Activated CD4-positive, alpha-beta memory T cell treated with anti-CD3 and anti-CD28 coated beads for 36 hours (primary cell): ENCODE measurements at regions not wholly inside any gene's neighbourhood (a gene's known extent, or its start where the extent isn't known, plus 50 kb on each side); places are given as distances from the start of the nearest gene placed in this dataset.
A peak's percentile ranks its signal among the peaks of the same experiment; 100 is the strongest.

ENCODE experiments used
- CTCF ChIA-PET: fragments of 350-600 bp; sonication (Branson Sonifier 250); formaldehyde crosslinking; loops from one replicate; lab custom pipeline; 2021; ENCODE audit warnings: antibody characterized with exemption, inconsistent platforms; lab: Charles Lee
- POLR2A ChIA-PET: fragments of 350-600 bp; sonication (Branson Sonifier 250); formaldehyde crosslinking; loops from one replicate; lab custom pipeline; 2021; ENCODE audit warnings: antibody characterized with exemption; lab: Charles Lee
- DNase-seq: peaks from one replicate; pipeline ENCODE4 v3.0.0-alpha.2; 2020
- H3K27ac Mint-ChIP-seq: one replicate; pipeline ENCODE4 v1.8.0; 2021; ENCODE audit warnings: mixed read lengths
- H3K27me3 Mint-ChIP-seq: one replicate; pipeline ENCODE4 v1.8.0; 2021; ENCODE audit warnings: mixed read lengths
- H3K36me3 Mint-ChIP-seq: one replicate; pipeline ENCODE4 v1.8.0; 2021; ENCODE audit warnings: mixed read lengths
- H3K4me1 Mint-ChIP-seq: one replicate; pipeline ENCODE4 v1.8.0; 2021; ENCODE audit warnings: low read depth, mixed read lengths
- H3K4me3 Mint-ChIP-seq: one replicate; pipeline ENCODE4 v1.8.0; 2021; ENCODE audit warnings: mild to moderate bottlenecking, mixed read lengths
- H3K9me3 Mint-ChIP-seq: one replicate; pipeline ENCODE4 v1.8.0; 2021; ENCODE audit warnings: mixed read lengths
- intact Hi-C: fragments of 100-400 bp; cut with micrococcal nuclease; formaldehyde crosslinking; loops from one replicate; pipeline ENCODE4 v1.15.1; 2023

DNA sequence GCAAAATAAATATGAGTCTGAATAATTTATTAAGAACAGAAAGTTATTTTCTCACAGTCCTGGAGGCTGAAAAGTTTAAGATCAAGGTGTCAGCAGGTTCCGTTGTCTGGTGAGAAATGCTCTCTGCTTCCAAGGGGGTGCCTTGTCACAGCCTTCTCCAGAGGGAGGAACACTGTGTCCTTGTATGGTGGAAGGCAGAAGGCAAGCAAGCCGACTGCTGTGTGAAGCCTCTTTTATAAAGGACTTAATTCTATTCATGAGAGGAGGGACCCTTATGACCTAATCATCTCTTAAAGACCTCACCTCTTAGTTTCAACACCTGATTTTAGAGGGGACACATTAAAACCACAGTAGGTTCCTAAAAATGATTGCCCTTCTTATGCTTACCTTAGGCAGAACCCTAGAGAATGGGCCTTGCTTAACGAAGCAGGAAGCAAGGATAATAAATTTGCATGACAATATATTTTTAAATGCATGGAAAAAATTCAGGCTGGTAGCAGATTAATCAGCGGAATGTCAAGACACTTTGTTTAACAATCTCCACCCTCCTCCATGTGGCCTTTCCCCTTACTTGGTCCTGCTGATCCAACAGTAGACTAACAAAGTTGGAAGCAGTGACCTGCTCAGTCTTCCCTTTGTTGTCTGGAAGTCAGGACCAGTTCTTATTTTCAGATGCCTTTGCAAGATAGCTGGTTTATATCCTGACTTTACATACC lies 154.9 kb downstream of the DYRK2 start:
- intact Hi-C loops: loop anchor here (5.0 to 10.0 kb wide), 3 partner anchors 151 to 446 kb away; no protein-coding TSS in a partner anchor
- Mint-ChIP-seq H3K4me1 (peaks cover 32% of the 10 kb centered on the region), H3K9me3 (no peaks in the 10 kb centered on the region), H3K27ac (no peak overlapping the region), H3K36me3 (no peaks in the 10 kb centered on the region), H3K27me3 (no peaks in the 10 kb centered on the region), H3K4me3 (no peak overlapping the region)
- ChIA-PET POLR2A (no interaction called here), CTCF (interaction anchor here (0.6 kb wide), 1 partner anchor 468 kb away, joined by 3 read pairs; no protein-coding TSS in a partner anchor)
- no peak for DNase-seq

DNA sequence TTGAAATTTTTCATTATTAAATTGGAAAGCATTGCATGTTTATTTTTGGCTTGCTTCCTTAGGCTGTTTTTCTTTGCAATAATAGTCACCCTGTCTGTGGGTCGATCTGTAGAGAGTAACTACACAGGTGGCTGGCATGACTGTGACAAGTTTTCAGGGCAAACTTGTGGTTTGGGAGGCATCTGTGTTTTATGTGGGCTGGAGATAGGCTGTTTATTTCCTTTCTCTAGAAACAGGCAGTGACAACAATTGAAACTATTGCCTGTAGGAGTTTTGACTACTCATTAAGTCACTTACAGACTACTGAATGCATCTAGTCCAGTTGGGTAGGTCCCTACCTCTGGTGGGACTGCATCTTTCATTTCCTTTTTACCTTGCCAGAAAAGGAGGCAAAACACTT lies 155.6 kb downstream of the DYRK2 start:
- peak; percentile 80 for DNase-seq
- Mint-ChIP-seq H3K4me3 (no peak overlapping the region), H3K27ac (no peak overlapping the region), H3K36me3 (no peaks in the 10 kb centered on the region), H3K9me3 (no peaks in the 10 kb centered on the region), H3K27me3 (no peaks in the 10 kb centered on the region), H3K4me1 (peaks cover 31% of the 10 kb centered on the region)
- ChIA-PET POLR2A (no interaction called here), CTCF (no interaction called here)
- intact Hi-C loops: loop anchor here (1.0 to 10.0 kb wide), 7 partner anchors 24 to 447 kb away; no protein-coding TSS in a partner anchor

DNA sequence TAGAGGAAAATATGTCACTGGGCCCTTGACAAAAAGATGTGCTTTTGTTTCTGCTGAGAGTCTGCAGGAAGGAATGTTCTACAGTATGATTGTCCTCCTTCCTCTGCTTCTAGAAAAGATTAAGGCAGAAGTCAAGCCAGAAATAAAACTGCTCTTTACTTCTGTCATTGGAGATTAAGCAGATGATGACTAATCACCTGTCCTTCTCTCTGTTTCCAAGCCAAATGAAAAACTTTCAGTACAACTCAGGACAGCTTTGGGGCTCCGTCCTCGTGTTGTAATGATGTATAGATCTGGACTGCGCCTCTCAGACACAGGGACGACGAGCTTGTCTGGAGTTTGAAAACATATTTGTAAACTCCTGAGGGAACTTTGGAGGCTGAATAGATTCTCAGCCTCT lies 159.3 kb downstream of the DYRK2 start:
- POLR2A ChIA-PET: no interaction called here
- Mint-ChIP-seq H3K9me3 (no peaks in the 10 kb centered on the region), H3K27ac (no peak overlapping the region), H3K4me3 (no peak overlapping the region), H3K36me3 (no peaks in the 10 kb centered on the region), H3K27me3 (no peaks in the 10 kb centered on the region), H3K4me1 (peaks cover 21% of the 10 kb centered on the region)
- CTCF ChIA-PET: interaction anchor here (1.3 kb wide), 1 partner anchor 15 kb away, joined by 3 read pairs; no protein-coding TSS in a partner anchor
- DNase-seq: no peak
- intact Hi-C loops: loop anchor here (10.0 kb wide), 1 partner anchor 307 kb away; no protein-coding TSS in a partner anchor

DNA sequence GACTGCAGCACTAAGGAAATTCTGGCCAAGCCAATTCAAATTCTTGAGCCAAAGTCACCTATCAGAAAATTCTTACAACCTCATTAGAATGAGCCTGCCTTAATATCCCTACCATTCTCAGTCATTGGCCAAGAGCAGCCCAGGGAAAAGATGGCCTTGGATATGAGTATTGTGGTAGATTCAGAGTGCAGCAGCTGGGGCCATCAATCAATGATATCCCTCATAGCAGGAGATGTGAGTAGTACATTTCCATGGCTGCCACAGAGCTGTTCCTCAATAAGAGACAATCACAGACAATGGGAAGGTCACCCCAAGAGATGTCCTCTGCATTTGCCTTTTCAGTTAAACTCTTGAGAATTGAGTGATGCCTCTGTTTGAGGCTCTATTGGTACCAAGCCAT lies 161.6 kb downstream of the DYRK2 start:
- POLR2A ChIA-PET: no interaction called here
- intact Hi-C loops: no loop called here
- no peak for DNase-seq
- Mint-ChIP-seq H3K27ac (no peak overlapping the region), H3K27me3 (no peaks in the 10 kb centered on the region), H3K36me3 (peaks cover under 1% of the 10 kb centered on the region), H3K4me3 (no peak overlapping the region), H3K4me1 (peaks cover 22% of the 10 kb centered on the region), H3K9me3 (peaks cover 3% of the 10 kb centered on the region)
- CTCF ChIA-PET: no interaction called here

DNA sequence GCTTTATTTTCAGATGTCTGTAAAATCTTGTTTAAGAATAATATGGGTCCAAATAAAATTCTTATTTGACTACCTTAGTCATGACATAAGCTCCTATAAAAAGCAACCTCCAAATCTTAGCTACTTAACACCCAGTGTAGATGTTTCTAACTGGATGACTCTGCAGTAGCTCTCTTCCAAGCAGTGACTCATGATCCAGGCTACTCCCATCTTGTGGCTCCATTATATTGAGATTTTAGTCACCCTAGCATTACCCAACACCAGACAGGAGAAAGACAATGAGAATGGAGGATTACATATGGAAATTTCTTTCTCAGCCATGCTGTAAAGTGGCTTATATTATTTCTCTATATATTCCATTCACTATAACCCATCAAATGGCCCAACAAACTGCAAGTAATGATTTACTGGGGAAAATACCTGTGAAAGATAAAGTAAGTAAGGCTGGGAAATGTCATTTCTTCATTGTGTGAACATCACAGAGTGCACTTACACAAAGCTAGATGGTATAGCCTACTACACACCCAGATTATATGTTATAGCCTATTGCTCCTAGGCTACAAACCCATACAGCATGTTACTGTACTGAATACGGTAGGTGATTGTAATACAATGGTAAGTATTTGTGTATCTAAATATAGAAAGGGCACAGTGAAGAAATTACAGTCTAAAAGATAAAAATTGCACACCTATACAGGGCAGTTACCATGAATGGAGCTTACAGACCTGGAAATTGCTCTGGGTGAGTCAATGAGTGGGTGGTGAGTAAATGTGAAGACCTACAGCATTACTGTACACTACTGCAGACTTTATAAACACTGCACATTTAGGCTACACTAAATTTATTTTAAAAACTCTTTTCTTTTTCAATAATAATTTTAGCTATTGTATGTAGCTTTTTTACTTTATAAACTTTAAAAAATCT lies 163.2 kb downstream of the DYRK2 start:
- ChIA-PET CTCF (interaction anchor here (1.0 kb wide), 1 partner anchor 16 kb away, joined by 5 read pairs; no protein-coding TSS in a partner anchor), POLR2A (no interaction called here)
- peaks cover 22% of the 10 kb centered on the region for H3K4me1 Mint-ChIP-seq

DNA sequence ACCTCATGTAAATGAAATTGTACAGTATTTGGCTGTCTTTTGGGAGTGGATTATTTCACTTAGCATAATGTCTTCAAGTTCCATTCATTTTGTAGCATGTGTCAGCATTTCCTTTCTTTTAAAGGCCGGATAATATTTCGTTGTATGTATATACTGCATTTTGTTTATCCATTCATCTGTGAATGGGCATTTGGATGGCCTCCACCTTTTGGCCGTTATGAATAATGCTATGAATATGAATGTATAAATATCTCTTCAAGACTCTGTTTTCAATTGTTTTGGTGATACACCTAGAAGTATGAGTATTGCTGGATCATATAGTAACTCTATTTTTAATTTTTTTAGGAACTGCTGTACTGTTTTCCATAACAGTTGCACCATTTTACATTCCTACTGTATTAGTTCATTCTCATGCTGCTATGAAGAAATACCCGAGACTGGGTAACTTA lies 164.9 kb downstream of the DYRK2 start:
- H3K27me3 Mint-ChIP-seq: no peaks in the 10 kb centered on the region

More for the DNA sequence above, 163.2 kb downstream of the DYRK2 start:
- intact Hi-C loops: no loop called here
- no peaks in the 10 kb centered on the region for H3K27me3 Mint-ChIP-seq
- no peak for DNase-seq
- no peak overlapping the region for H3K27ac Mint-ChIP-seq
- peaks cover 13% of the 10 kb centered on the region for H3K36me3 Mint-ChIP-seq
- H3K9me3 Mint-ChIP-seq: peaks cover 18% of the 10 kb centered on the region
- H3K4me3 Mint-ChIP-seq: no peak overlapping the region

DNA sequence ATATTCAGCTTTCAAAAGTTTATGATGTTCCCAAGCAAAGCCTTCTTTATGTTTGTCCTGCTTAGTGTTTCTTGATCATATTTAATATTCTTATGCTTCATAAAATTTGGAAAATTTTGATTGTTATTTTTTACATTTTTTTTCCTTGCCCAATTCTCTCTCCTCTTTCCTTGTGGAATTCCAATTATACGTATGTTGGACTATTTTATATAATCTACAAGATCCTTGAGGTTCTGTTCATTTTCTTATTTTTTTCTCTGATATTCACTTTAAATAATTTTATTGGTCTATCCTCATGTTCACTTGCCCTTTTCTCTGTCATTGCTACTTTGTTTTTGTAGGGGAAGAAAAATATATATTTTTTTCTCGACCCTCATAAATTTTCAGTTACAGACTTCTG lies 167.7 kb downstream of the DYRK2 start:
- no peak overlapping the region for H3K27ac Mint-ChIP-seq
- no peaks in the 10 kb centered on the region for H3K27me3 Mint-ChIP-seq
- peaks cover 9% of the 10 kb centered on the region for H3K4me1 Mint-ChIP-seq
- POLR2A ChIA-PET: no interaction called here
- CTCF ChIA-PET: no interaction called here
- peaks cover 25% of the 10 kb centered on the region for H3K9me3 Mint-ChIP-seq
- H3K4me3 Mint-ChIP-seq: no peak overlapping the region
- DNase-seq: no peak
- intact Hi-C loops: no loop called here
- H3K36me3 Mint-ChIP-seq: peaks cover 15% of the 10 kb centered on the region

More for the DNA sequence above, 164.9 kb downstream of the DYRK2 start:
- Mint-ChIP-seq H3K27ac (no peak overlapping the region), H3K9me3 (peaks cover 25% of the 10 kb centered on the region), H3K4me3 (no peak overlapping the region), H3K36me3 (peaks cover 15% of the 10 kb centered on the region), H3K4me1 (peaks cover 14% of the 10 kb centered on the region)
- POLR2A ChIA-PET: no interaction called here
- intact Hi-C loops: no loop called here
- CTCF ChIA-PET: no interaction called here
- no peak for DNase-seq

DNA sequence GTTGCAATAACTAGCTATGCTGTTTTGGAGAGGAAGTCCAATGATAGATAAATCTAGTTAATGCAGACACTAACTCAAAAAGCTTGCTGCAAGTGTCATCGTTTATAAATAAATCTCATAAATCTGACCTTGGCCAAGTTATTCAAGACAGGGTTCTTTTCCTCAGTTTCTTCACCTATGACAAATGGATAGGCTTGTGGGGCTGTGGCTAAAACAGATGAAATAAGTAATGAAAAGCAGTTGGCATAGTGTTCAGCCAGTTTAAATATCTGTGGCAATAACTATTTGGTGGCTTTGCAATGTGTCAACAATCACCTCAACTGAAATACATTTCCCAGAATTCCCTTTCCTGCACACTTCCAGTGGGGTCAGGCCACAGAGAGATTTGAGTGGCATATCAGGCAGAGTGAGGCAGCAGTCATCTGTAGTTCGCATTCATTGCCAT lies 169.9 kb downstream of the DYRK2 start:
- intact Hi-C loops: no loop called here
- ChIA-PET POLR2A (no interaction called here), CTCF (interaction anchor here (1.1 kb wide), 1 partner anchor 462 kb away, joined by 4 read pairs; no protein-coding TSS in a partner anchor)
- Mint-ChIP-seq H3K36me3 (peaks cover 15% of the 10 kb centered on the region), H3K27ac (no peak overlapping the region), H3K9me3 (peaks cover 25% of the 10 kb centered on the region), H3K4me3 (no peak overlapping the region), H3K27me3 (no peaks in the 10 kb centered on the region), H3K4me1 (no peaks in the 10 kb centered on the region)
- no peak for DNase-seq

DNA sequence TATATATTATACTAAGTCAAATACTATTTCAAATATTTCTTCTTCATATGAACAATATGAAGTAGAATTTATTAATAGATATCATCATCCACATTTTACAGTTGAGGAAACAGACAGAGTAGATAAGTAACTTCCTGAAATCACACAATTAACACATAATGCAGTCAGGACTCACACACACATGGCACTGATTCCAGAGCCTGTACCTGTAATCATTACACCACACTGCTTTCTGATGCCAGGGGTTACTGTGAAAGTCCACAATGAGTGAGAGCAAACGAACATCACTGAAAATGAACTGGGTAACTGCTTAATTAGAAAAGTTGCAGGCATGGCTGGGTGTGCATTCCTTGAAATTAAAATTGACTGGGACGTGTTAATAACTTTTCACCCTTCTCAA lies 169.3 kb upstream of the IFNG-AS1 start:
- no peak for DNase-seq
- H3K27me3 Mint-ChIP-seq: no peaks in the 10 kb centered on the region
- H3K4me3 Mint-ChIP-seq: no peak overlapping the region
- H3K36me3 Mint-ChIP-seq: peaks cover 15% of the 10 kb centered on the region
- H3K4me1 Mint-ChIP-seq: no peaks in the 10 kb centered on the region
- CTCF ChIA-PET: no interaction called here
- peaks cover 25% of the 10 kb centered on the region for H3K9me3 Mint-ChIP-seq
- intact Hi-C loops: no loop called here
- H3K27ac Mint-ChIP-seq: no peak overlapping the region
- POLR2A ChIA-PET: no interaction called here

DNA sequence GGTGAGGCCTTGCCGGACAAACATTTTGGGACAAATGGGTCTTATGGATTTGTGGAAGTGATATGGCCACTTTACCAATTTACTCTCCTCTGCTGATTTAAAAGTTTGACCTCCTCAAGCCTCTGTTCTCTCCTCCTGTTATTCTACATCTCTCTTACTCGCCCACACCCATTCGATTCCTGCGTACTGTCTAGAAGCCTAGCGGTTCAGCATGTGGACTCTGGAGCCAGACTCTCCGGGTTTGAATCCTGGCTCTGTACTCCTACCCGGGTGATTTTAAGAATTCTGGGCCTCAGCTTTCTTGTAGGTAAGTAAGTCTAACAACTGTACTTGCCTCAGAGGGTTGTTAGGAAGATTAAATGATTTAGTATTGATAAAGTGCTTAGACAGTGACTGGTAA lies 168.6 kb upstream of the IFNG-AS1 start:
- intact Hi-C loops: no loop called here
- Mint-ChIP-seq H3K36me3 (peaks cover 9% of the 10 kb centered on the region), H3K27ac (no peak overlapping the region), H3K27me3 (no peaks in the 10 kb centered on the region), H3K4me3 (no peak overlapping the region), H3K9me3 (peaks cover 17% of the 10 kb centered on the region), H3K4me1 (no peaks in the 10 kb centered on the region)
- ChIA-PET CTCF (no interaction called here), POLR2A (no interaction called here)
- no peak for DNase-seq

DNA sequence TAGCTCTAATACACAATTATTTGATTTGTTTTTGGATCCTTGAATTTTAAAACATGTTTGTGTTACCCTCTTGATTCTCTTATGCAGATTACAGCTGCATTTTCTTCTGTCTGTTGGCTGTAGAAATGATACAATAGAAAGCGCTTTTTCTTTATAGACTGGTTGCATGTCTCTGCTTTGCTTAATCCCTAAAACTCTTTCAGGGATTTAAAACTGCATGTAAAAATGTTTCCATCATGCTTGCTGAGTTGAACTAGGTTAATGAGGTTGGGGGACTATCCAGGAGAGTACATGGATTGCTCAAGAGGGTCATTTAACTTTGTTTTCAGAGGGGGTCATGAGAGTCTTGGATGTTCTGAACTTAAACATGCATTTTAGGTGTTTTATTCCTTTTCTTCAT lies 166.4 kb upstream of the IFNG-AS1 start:
- Mint-ChIP-seq H3K27ac (no peak overlapping the region), H3K4me3 (no peak overlapping the region), H3K27me3 (no peaks in the 10 kb centered on the region), H3K36me3 (no peaks in the 10 kb centered on the region), H3K9me3 (no peaks in the 10 kb centered on the region), H3K4me1 (peaks cover 12% of the 10 kb centered on the region)
- intact Hi-C loops: no loop called here
- CTCF ChIA-PET: interaction anchor here (1.6 kb wide), 1 partner anchor 15 kb away, joined by 3 read pairs; no protein-coding TSS in a partner anchor
- POLR2A ChIA-PET: no interaction called here
- DNase-seq: no peak

DNA sequence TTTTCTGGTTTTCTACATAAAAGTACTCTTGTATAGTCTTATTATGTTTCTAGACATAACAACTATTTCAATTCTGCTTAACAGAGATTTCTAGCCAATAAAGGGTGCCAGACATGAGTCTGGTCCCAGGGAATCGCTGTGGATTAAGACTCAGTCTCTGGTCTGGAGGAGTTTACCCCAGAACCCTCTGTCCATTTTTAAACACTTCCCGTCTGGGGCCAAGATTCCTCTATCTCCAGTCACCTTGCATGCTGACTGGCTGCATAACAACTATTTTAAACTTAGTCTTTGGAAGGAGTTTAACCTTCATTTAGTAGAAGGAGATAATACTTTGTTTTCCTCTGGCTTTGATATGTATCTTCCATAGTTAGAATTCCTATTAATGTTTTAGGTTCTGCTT lies 163.1 kb upstream of the IFNG-AS1 start:
- H3K36me3 Mint-ChIP-seq: peaks cover 1% of the 10 kb centered on the region
- H3K9me3 Mint-ChIP-seq: peaks cover 2% of the 10 kb centered on the region
- peaks cover 24% of the 10 kb centered on the region for H3K4me1 Mint-ChIP-seq
- ChIA-PET POLR2A (no interaction called here), CTCF (no interaction called here)
- no peak overlapping the region for H3K4me3 Mint-ChIP-seq
- no peaks in the 10 kb centered on the region for H3K27me3 Mint-ChIP-seq
- intact Hi-C loops: loop anchor here (5.0 kb wide), 2 partner anchors 174 to 311 kb away; no protein-coding TSS in a partner anchor
- H3K27ac Mint-ChIP-seq: no peak overlapping the region
- DNase-seq: no peak
